Hepatocyte (in vitro differentiated cells): ENCODE measurements at regions not wholly inside any gene's neighbourhood (a gene's known extent, or its start where the extent isn't known, plus 50 kb on each side); places are given as distances from the start of the nearest gene placed in this dataset.
"Not testable (repeated sequence)": the region's sequence is repeated elsewhere in the genome, so short reads cannot be mapped to it uniquely, and the experiment has no call there.

Source experiments
- CTCF ChIP-seq: fragments of 200-600 bp; sonication (generic); IDR thresholded peaks from 2 replicates; pipeline ENCODE4 v1.5.1; 2016; ENCODE audit warnings: antibody characterized with exemption, mild to moderate bottlenecking; ENCODE audit not compliant: poor library complexity
- EZH2phosphoT487 ChIP-seq: fragments of 200-600 bp; sonication (generic); IDR thresholded peaks from one replicate; pipeline ENCODE4 v1.6.1; 2018; ENCODE audit warnings: antibody characterized with exemption, mild to moderate bottlenecking, low read depth, moderate library complexity; ENCODE audit not compliant: unreplicated experiment, severe bottlenecking

GRCh38 chr5:124890442-124890841, 144.0 kb upstream of the ZNF608 start:
- TF ChIP-seq CTCF, EZH2phosphoT487: not testable (repeated sequence)
